ENCODE measurements at regions not wholly inside any gene's neighbourhood (a gene's known extent, or its start where the extent isn't known, plus 50 kb on each side); places are given as distances from the start of the nearest gene placed in this dataset.
A peak's percentile ranks its signal among the peaks of the same experiment; 100 is the strongest.
"Not testable (repeated sequence)": the region's sequence is repeated elsewhere in the genome, so short reads cannot be mapped to it uniquely, and the experiment has no call there.

DNA sequence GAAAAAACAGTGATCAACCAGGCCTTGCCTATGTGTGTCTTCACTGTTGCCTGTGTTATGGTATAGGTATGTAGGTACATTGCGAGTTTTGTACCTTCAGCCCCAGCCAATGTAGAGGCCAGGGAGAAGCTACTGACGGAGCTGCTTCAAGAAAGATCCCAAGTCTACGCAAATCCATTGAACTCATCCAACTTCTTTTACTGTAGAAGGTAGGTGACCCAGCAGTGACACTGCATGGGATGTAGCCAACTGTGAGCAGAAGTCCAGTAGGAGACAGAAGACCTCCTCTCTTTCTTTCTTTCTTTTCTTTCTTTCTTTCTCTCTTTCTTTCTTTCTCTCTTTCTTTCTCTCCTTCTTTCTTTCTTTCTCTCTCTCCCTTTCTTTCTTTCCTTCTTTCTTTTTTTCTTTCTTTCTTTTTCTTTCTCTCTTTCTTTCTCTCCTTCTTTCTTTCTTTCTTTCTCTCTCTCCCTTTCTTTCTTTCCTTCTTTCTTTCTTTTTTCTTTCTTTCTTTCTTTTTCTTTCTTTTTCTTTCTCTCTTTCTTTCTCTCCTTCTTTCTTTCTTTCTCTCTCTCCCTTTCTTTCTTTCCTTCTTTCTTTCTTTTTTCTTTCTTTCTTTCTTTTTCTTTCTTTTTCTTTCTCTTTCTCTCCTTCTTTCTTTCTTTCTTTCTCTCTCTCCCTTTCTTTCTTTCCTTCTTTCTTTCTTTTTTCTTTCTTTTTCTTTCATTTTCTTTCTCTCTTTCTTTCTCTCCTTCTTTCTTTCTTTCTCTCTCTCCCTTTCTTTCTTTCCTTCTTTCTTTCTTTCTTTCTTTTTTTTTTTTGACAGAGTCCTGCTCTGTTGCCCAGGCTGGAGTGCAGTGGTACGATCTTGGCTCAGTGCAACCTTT, 88.7 kb upstream of the NCK2 start:
- DNase-seq; H3K9me3 Mint-ChIP-seq (ENCODE audit: insufficient read depth): not testable (repeated sequence)

DNA sequence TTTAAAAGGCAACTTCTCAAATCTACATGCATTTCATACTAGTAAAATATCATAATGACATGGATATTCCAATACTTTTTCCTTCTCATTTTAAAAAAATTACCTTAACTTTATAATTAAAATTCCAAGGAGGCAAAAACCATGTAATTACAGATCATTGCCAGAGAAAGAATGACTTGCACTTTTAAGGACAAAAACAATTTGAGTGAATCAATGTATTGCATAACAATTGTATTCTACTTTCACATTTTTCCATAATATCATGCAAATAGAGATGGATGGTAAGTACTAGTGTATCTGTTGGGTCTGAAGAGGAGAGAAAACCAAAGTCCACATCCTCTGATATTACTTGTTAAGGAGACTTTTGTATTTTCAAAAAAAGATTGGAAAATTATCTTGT, 89.5 kb upstream of the NCK2 start:
- H3K79me2 ChIP-seq (ENCODE audit: control insufficient read depth, insufficient read depth, low read length) = no peaks in the 10 kb centered on the region
- H3K4me1 Mint-ChIP-seq = no peaks in the 10 kb centered on the region
- no peaks in the 10 kb centered on the region for H3K27me3 ChIP-seq (replicated peaks in 1 of 4; ENCODE audit: control extremely low read depth in 1 of 4, control insufficient read depth in 3 of 4, insufficient read depth in 4 of 4, low read length in 3 of 4)
- ATAC-seq (ENCODE audit: low read depth) = no peak
- H3K9ac ChIP-seq (ENCODE audit: low read length) = no peak overlapping the region
- H3K27ac ChIP-seq (ENCODE audit: low read length in 2 of 2) = no peak overlapping the region
- TF ChIP-seq EZH2 (IDR thresholded peaks at IDR 0.05; ENCODE audit: borderline replicate concordance, insufficient read depth, low read depth, low read length, poor library complexity, severe bottlenecking) = no peak
- TF ChIP-seq, protein P1, sequence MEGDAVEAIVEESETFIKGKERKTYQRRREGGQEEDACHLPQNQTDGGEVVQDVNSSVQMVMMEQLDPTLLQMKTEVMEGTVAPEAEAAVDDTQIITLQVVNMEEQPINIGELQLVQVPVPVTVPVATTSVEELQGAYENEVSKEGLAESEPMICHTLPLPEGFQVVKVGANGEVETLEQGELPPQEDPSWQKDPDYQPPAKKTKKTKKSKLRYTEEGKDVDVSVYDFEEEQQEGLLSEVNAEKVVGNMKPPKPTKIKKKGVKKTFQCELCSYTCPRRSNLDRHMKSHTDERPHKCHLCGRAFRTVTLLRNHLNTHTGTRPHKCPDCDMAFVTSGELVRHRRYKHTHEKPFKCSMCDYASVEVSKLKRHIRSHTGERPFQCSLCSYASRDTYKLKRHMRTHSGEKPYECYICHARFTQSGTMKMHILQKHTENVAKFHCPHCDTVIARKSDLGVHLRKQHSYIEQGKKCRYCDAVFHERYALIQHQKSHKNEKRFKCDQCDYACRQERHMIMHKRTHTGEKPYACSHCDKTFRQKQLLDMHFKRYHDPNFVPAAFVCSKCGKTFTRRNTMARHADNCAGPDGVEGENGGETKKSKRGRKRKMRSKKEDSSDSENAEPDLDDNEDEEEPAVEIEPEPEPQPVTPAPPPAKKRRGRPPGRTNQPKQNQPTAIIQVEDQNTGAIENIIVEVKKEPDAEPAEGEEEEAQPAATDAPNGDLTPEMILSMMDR (IDR thresholded peaks at IDR 0.05) = no peak
- no peak overlapping the region for H3K4me3 ChIP-seq (ENCODE audit: control extremely low read depth in 1 of 5, extremely low read depth in 1 of 5, insufficient read depth in 1 of 5, low read depth in 2 of 5, low read length in 4 of 5)
- POLR2A ChIA-PET = no interaction called here
- no peaks in the 10 kb centered on the region for H4K20me1 ChIP-seq (ENCODE audit: control insufficient read depth, insufficient read depth, low read length, poor library complexity, severe bottlenecking)
- peaks cover 0 to 2% (median 0%) of the 10 kb centered on the region in 3 donors for H3K9me3 ChIP-seq (ENCODE audit: control extremely low read depth in 1 of 3, control insufficient read depth in 2 of 3, insufficient read depth in 1 of 3, low read length in 2 of 3)
- CTCF ChIA-PET = no interaction called here
- no peaks in the 10 kb centered on the region for H3K36me3 ChIP-seq (replicated peaks in 1 of 2; ENCODE audit: control extremely low read depth in 1 of 2, control insufficient read depth in 1 of 2, extremely low read depth in 1 of 2, insufficient read depth in 2 of 2, low read length in 1 of 2)
- no peaks in the 10 kb centered on the region for H3K4me1 ChIP-seq (ENCODE audit: control insufficient read depth in 2 of 2, insufficient read depth in 2 of 2, low read length in 2 of 2)
- H3K27me3 Mint-ChIP-seq = peaks cover 4% of the 10 kb centered on the region
- no peak for DNase-seq
- no peak overlapping the region for H3K4me3 Mint-ChIP-seq
- no peak overlapping the region for H2AFZ ChIP-seq (ENCODE audit: insufficient read depth, low read depth, low read length, poor library complexity, severe bottlenecking)
- no peak overlapping the region for H3K27ac Mint-ChIP-seq
- H3K4me2 ChIP-seq (replicated peaks; ENCODE audit: low read depth, low read length, poor library complexity, severe bottlenecking) = no peak overlapping the region
- intact Hi-C loops (cut with micrococcal nuclease) = no loop called here
- peaks cover 1% of the 10 kb centered on the region for H3K9me3 Mint-ChIP-seq (ENCODE audit: insufficient read depth)

More for the DNA sequence above, 88.7 kb upstream of the NCK2 start:
- POLR2A ChIA-PET; H3K27me3 ChIP-seq (replicated peaks in 1 of 4; ENCODE audit: control extremely low read depth in 1 of 4, control insufficient read depth in 3 of 4, insufficient read depth in 4 of 4, low read length in 3 of 4); H3K9me3 ChIP-seq (ENCODE audit: control extremely low read depth in 1 of 3, control insufficient read depth in 2 of 3, insufficient read depth in 1 of 3, low read length in 2 of 3); CTCF ChIA-PET; H3K4me2 ChIP-seq (replicated peaks; ENCODE audit: low read depth, low read length, poor library complexity, severe bottlenecking); H3K27me3 Mint-ChIP-seq; H3K4me3 Mint-ChIP-seq; H3K27ac ChIP-seq (ENCODE audit: low read length in 2 of 2); H3K9ac ChIP-seq (ENCODE audit: low read length); intact Hi-C loops (cut with micrococcal nuclease); H2AFZ ChIP-seq (ENCODE audit: insufficient read depth, low read depth, low read length, poor library complexity, severe bottlenecking); H3K36me3 ChIP-seq (replicated peaks in 1 of 2; ENCODE audit: control extremely low read depth in 1 of 2, control insufficient read depth in 1 of 2, extremely low read depth in 1 of 2, insufficient read depth in 2 of 2, low read length in 1 of 2); H3K79me2 ChIP-seq (ENCODE audit: control insufficient read depth, insufficient read depth, low read length); H3K4me1 Mint-ChIP-seq; H3K4me3 ChIP-seq (ENCODE audit: control extremely low read depth in 1 of 5, extremely low read depth in 1 of 5, insufficient read depth in 1 of 5, low read depth in 2 of 5, low read length in 4 of 5); H3K4me1 ChIP-seq (ENCODE audit: control insufficient read depth in 2 of 2, insufficient read depth in 2 of 2, low read length in 2 of 2); H3K27ac Mint-ChIP-seq; ATAC-seq (ENCODE audit: low read depth); H4K20me1 ChIP-seq (ENCODE audit: control insufficient read depth, insufficient read depth, low read length, poor library complexity, severe bottlenecking): not testable (repeated sequence)
- 100% methylated on average over 1 of the region's 4 CpGs for WGBS (ENCODE audit: insufficient coverage)
- TF ChIP-seq, protein P1 (IDR thresholded peaks at IDR 0.05) = peak; percentile 43
